Esophagus squamous epithelium (tissue), 5 donors: ENCODE measurements at regions not wholly inside any gene's neighbourhood (a gene's known extent, or its start where the extent isn't known, plus 50 kb on each side); places are given as distances from the start of the nearest gene placed in this dataset.

Experiments used
- DNase-seq: peaks from one replicate; lab custom pipeline; 2025; lab: John Stamatoyannopoulos, UW
- H3K27ac ChIP-seq, 4 donors: fragments of 200-600 bp; sonication (generic); one replicate each; pipeline ENCODE4 v1.5.1; 2016 to 2019; ENCODE audit warnings: mild to moderate bottlenecking in 1 of 4
- H3K27me3 ChIP-seq, 4 donors: fragments of 200-600 bp; sonication (generic); 1 replicate in 3 of 4; 2 replicates in 1 of 4; pipeline versions ENCODE4 v1.5.1 to v1.6.0; 2017 to 2021; ENCODE audit warnings: antibody characterized with exemption in 1 of 4
- H3K36me3 ChIP-seq, 3 donors: fragments of 200-600 bp; sonication (generic); one replicate each; pipeline ENCODE4 v1.5.1; 2016 to 2019
- H3K4me1 ChIP-seq, 3 donors: fragments of 200-600 bp; sonication (generic); one replicate each; pipeline ENCODE4 v1.5.1; 2017 to 2019
- H3K4me3 ChIP-seq, 4 donors: fragments of 200-600 bp; sonication (generic); 1 replicate in 3 of 4; 2 replicates in 1 of 4; pipeline ENCODE4 v1.5.1; 2016 to 2019; ENCODE audit warnings: mild to moderate bottlenecking in 2 of 4, moderate library complexity in 1 of 4
- H3K9me3 ChIP-seq, 3 donors: fragments of 200-600 bp; sonication (generic); one replicate each; pipeline ENCODE4 v1.5.1; 2016 to 2019
- CTCF ChIP-seq, 6 experiments: fragments of 450-650 bp in 4 of 6; fragments of 200-600 bp in 2 of 6; sonication (generic) in 2 of 6; IDR thresholded peaks; one replicate each; pipeline ENCODE4 v1.5.1; 2016 to 2019; ENCODE audit warnings: antibody characterized with exemption in 6 of 6, mild to moderate bottlenecking in 4 of 6, moderate library complexity in 4 of 6
- POLR2A ChIP-seq, 4 donors: fragments of 450-650 bp; IDR thresholded peaks; one replicate each; pipeline ENCODE4 v1.6.1; 2017; ENCODE audit warnings: antibody characterized with exemption in 4 of 4, mild to moderate bottlenecking in 4 of 4, moderate library complexity in 3 of 4
- WGBS, 2 donors: methylation state at CpG; one replicate each; pipeline ENCODE4 v1.1.5; 2018; 5-methylcytosine and 5-hydroxymethylcytosine counted together
- intact Hi-C: fragments of 100-400 bp; cut with DNase I; formaldehyde crosslinking; loops from one replicate; pipeline ENCODE4 v1.15.0; 2022
- donor health status: DM: yes; HTN: yes; CAD: no.

- Histone ChIP-seq H3K4me1 (no peaks in the 10 kb centered on the region), H3K27ac (no peak overlapping the region), H3K36me3 (no peaks in the 10 kb centered on the region), H3K4me3 (no peak overlapping the region), H3K27me3 (no peaks in the 10 kb centered on the region), H3K9me3 (no peaks in the 10 kb centered on the region)
- DNase-seq = no peak
- intact Hi-C loops = no loop called here
- WGBS, 2 donors = 54 to 64% methylated on average over 13 of the region's 13 CpGs
- TF ChIP-seq CTCF (IDR thresholded peaks at IDR 0.05) = no peak
- TF ChIP-seq POLR2A (IDR thresholded peaks at IDR 0.05) = no peak
Measured at GRCh38 chr2:47249157-47249900, 73.0 kb upstream of the CALM2 start.

GRCh38 chr2:47243596-47244323 is 67.4 kb upstream of the CALM2 start:
- DNase-seq = no peak
- peaks cover 0 to 12% (median 0%) of the 10 kb centered on the region in 4 donors for H3K27me3 ChIP-seq
- TF ChIP-seq POLR2A (IDR thresholded peaks at IDR 0.05) = no peak
- H3K27ac ChIP-seq = no peak overlapping the region
- WGBS, 2 donors = 65 to 77% methylated on average over 9 to 10 of the region's 14 CpGs
- intact Hi-C loops = no loop called here
- H3K4me1 ChIP-seq = no peaks in the 10 kb centered on the region
- H3K36me3 ChIP-seq = no peaks in the 10 kb centered on the region
- no peak overlapping the region for H3K4me3 ChIP-seq
- no peaks in the 10 kb centered on the region for H3K9me3 ChIP-seq

- peaks cover 0 to 13% (median 0%) of the 10 kb centered on the region in 4 donors for H3K27me3 ChIP-seq
- TF ChIP-seq POLR2A (IDR thresholded peaks at IDR 0.05) (no peak), CTCF (IDR thresholded peaks at IDR 0.05) (no peak)
- no peaks in the 10 kb centered on the region for H3K9me3 ChIP-seq
- no peak for DNase-seq
- H3K4me3 ChIP-seq = no peak overlapping the region
- H3K4me1 ChIP-seq = peaks cover 0 to 4% (median 0%) of the 10 kb centered on the region in 3 donors
- no peak overlapping the region for H3K27ac ChIP-seq
- WGBS, 2 donors = 65 to 82% methylated on average over 6 of the region's 6 CpGs
- intact Hi-C loops = no loop called here
- H3K36me3 ChIP-seq = no peaks in the 10 kb centered on the region
Measured at GRCh38 chr2:47241715-47242114, 65.4 kb upstream of the CALM2 start.

GRCh38 chr2:47239119-47239969 is 63.0 kb upstream of the CALM2 start:
- Histone ChIP-seq H3K4me3 (no peak overlapping the region), H3K9me3 (no peaks in the 10 kb centered on the region), H3K27ac (no peak overlapping the region), H3K36me3 (no peaks in the 10 kb centered on the region), H3K27me3 (peaks cover 0 to 13% (median 0%) of the 10 kb centered on the region in 4 donors), H3K4me1 (peaks cover 0 to 4% (median 0%) of the 10 kb centered on the region in 3 donors)
- DNase-seq = no peak
- intact Hi-C loops = no loop called here
- WGBS, 2 donors = 54 to 68% methylated on average over 5 to 8 of the region's 8 CpGs
- no peak for TF ChIP-seq POLR2A (IDR thresholded peaks at IDR 0.05)
- TF ChIP-seq CTCF (IDR thresholded peaks at IDR 0.05) = no peak

GRCh38 chr2:47238638-47239037 is 62.3 kb upstream of the CALM2 start:
- TF ChIP-seq POLR2A (IDR thresholded peaks at IDR 0.05) = no peak
- no peak for TF ChIP-seq CTCF (IDR thresholded peaks at IDR 0.05)

More at GRCh38 chr2:47238638-47239037, 62.3 kb upstream of the CALM2 start:
- Histone ChIP-seq H3K27ac (no peak overlapping the region), H3K9me3 (no peaks in the 10 kb centered on the region), H3K27me3 (peaks cover 0 to 13% (median 0%) of the 10 kb centered on the region in 4 donors), H3K4me3 (no peak overlapping the region), H3K4me1 (peaks cover 0 to 4% (median 0%) of the 10 kb centered on the region in 3 donors), H3K36me3 (no peaks in the 10 kb centered on the region)
- intact Hi-C loops = no loop called here
- 78 to 88% methylated on average over 1 of the region's 1 CpG for WGBS, 2 donors
- DNase-seq = no peak
